ENCODE measurements at regions not wholly inside any gene's neighbourhood (a gene's known extent, or its start where the extent isn't known, plus 50 kb on each side); places are given as distances from the start of the nearest gene placed in this dataset.

GRCh38 chr4:115325836-115326235 is 212.4 kb upstream of the NDST4 start:
- TF ChIP-seq CTCF (IDR thresholded peaks at IDR 0.05) (no peak), EP300 (IDR thresholded peaks at IDR 0.05; ENCODE audit: low read depth) (no peak), POLR2A (IDR thresholded peaks at IDR 0.05) (no peak)

Data from transverse colon (tissue), 3 donors.